ENCODE measurements at regions not wholly inside any gene's neighbourhood (a gene's known extent, or its start where the extent isn't known, plus 50 kb on each side); places are given as distances from the start of the nearest gene placed in this dataset.

DNA sequence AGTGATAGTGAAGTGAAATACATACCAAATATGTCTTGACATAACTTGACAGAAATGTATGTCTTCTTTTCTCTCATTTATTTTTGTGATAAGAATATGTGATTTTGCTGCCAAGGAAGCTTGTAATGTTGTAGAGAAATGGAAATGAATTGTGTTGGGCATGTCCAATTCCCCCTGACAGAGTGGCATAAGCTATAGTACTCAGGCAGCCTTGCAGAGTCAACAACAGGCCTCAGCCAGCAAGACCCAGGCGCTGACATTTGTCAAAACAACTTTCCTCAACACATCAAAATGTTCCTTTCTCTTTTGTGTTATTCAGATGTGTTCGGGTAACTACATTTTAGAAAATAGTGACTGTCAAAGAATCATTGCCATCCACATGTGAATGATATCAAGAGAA, 538.1 kb upstream of the ATP11B start:
- TF ChIP-seq, protein P1, sequence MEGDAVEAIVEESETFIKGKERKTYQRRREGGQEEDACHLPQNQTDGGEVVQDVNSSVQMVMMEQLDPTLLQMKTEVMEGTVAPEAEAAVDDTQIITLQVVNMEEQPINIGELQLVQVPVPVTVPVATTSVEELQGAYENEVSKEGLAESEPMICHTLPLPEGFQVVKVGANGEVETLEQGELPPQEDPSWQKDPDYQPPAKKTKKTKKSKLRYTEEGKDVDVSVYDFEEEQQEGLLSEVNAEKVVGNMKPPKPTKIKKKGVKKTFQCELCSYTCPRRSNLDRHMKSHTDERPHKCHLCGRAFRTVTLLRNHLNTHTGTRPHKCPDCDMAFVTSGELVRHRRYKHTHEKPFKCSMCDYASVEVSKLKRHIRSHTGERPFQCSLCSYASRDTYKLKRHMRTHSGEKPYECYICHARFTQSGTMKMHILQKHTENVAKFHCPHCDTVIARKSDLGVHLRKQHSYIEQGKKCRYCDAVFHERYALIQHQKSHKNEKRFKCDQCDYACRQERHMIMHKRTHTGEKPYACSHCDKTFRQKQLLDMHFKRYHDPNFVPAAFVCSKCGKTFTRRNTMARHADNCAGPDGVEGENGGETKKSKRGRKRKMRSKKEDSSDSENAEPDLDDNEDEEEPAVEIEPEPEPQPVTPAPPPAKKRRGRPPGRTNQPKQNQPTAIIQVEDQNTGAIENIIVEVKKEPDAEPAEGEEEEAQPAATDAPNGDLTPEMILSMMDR (IDR thresholded peaks at IDR 0.05) = no peak
- no peak for TF ChIP-seq POLR2A (IDR thresholded peaks at IDR 0.05)

All from body of pancreas (tissue), 4 donors.